GM19025 (cell line): ENCODE measurements at regions not wholly inside any gene's neighbourhood (a gene's known extent, or its start where the extent isn't known, plus 50 kb on each side); places are given as distances from the start of the nearest gene placed in this dataset.

Experiments used
- ATAC-seq: cut with Tn5 transposase; IDR thresholded peaks from one replicate; pipeline ENCODE4 v1.9.1; 2021; ENCODE audit warnings: mild to moderate bottlenecking, low read depth, moderate library complexity; ENCODE audit not compliant: unreplicated experiment

DNA sequence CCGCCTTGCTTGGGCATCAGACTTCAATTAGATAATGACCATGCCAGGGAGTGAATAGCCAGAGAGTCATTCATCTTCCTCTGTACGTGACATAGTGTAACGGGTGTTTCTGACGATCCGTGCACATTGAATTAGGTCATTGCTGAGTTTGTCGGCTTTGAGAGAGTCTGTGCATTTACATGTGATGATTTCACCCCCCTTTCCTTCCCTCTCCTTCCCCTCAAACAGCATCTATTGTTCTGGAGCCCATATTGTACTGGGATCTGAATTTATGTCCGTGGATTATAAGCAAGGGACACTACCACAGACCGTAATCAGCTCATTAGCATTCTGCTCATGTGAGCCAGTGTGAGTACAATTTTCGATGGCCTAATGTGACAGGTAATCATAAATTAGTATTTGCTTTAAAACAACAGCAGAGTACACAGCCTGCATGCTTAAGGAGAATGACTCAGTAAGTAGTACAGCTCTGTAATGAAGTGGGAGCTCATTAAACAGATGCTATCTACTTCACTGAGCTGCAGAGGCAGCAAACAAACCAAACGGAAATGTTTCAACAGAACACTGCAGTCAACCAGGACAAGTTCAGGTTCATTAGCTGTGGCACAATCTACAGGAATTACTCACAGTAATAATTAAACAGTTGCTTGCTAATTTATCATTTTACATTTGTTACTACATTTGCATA, 302.1 kb downstream of the CSNK1G3 start:
- ATAC-seq, result no peak

DNA sequence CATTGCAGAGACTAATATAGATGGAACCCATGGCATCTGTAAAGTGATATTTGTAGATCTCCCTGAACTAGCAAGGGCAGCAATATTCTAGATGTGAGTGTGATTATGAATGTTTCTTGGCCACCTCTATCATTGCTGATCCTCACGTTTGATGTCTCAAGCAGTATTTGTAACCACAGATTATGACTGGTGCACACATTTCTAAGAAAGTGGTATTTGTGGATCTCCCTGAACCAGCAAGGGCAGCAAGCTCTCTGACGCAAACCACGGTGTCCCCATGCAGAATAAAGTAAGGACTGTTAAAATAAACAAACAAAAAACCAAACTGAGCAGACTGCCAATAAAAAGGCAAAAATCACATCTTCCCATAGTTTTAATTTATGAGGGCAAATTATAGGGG, 301.3 kb downstream of the CSNK1G3 start:
- no peak for ATAC-seq

DNA sequence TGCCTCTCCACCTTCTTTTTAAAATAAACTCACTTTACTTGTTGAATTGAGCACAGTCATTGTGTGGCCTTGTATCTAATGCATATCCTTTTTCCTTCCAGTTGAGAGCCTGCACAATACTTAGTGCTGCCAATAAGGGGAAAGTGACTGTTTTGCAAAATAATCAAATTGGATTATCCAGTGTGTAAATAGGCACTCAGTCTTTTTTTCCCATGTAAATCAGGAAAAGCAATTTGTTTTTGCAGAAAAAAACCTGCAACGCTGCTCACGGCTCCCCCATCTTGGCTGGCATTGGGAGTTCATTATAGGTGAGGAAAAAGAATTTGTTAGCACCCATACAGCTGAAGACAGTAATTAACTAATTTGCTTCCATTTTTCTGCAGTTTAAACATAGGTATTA, 299.9 kb downstream of the CSNK1G3 start:
- ATAC-seq, result no peak

DNA sequence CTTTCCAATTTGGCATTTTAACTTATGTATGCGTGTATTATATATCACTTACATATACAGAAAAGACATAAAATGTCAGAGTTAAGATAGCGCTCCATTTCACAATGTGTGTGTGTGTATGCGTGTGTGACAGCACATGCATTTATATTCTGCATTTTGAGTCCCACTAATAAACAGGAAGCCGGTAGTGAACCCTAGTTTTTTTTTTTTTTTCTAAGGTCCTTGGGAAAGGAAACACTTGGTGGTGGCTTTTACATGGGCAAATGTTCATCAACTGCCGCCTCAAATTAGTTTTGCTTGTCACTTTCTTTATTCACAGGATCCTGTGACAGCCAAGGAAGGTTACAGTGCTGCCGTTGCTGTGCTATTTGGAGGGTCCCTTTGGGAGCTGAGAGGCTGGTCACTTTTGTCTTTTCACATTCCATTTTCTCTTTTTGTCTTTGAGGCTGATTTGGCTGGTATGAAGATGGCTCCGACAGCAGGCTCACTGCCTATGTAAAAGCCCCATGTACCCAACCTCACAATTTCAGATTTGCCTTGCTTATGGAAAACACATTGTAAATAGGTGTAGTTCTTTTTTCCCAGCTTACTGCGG, 298.9 kb downstream of the CSNK1G3 start:
- no peak for ATAC-seq

DNA sequence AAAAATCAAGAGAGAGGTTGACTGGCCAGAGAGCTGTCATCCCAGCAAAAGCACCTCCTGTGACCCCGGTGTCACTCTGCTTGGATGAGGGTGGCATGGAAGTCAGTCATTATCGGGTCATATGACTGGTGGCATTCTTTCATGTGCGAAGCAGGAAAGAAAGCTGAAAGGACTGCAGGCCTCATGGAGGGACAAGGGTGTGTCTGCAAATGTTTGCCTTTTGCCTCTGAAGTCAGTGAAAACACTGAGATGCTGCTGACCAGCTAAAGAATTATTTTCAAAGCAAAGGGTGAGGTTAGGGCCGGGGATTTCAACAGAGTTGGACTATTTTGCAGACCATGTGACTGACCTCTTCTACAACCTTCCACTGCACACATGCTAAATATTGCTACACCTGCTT, 298.3 kb downstream of the CSNK1G3 start:
- no peak for ATAC-seq

DNA sequence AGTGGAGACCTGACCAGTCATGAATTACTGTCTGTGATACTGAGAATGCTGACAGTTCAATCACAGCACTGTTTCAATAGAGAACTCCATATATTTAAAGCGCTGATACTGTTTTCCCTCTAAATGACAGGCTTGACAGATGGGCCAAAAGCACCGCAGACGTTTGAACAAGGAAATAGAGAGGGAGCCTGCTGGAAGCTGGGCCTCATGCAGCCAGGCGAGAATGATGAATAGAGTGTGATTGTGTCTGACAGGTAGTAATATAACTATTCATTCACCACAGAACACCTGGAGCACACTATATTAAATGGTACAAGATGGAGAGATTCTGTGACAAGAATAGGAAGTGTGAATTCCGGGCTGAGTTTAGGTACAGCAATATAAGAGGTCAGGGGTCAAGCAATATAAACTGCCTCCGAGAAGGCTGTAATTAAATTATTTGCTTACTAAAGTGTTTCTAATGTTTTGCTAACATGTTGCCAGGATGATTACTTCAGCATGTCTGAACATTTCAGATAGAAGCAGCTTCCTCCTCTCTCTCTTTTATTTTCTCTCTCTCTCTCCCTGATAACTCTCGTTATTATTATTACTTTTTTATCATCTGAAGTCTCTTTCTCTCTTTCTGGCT, 297.7 kb downstream of the CSNK1G3 start:
- no peak for ATAC-seq

DNA sequence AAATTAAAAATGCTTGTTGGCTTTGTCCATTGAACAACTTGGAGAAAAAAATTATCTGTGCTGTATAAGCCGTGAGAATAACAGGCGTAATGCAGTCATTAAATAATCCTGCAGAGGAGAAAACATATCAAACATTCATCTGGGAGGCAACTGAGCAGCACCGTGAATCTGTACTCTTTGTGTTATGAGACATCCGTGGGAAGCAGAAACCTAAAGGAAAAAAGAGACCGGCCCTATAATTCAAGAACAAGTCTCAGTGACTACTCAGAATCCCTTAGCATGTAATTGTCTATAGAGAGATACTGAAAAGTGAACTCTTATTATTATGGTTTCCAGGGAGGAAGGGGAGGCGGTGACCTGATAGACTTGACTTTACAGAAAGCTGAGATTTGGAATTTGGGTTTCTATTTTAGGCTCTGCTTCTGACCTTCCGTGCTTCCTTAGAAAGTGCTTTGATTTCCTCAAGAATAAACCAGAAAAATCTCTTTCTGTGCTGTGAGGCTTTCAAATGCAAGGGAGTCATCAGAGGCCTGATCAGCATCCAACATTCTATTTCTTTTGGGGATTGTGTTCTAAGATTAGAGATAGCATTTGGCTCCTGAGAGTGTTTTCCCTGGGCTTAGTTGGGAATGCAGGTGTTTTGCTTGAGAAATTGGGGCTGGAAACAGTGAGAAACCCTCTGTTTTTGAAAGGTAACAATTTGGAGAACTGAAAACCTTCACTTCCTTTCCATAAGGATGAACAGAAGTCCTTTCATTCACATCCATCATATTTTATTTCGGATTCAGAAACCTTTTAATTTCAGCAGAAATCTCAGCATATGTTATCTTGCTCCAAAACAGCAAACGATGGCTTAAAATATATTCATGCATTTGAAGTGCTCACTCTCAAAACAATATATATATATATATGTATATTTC, 296.7 kb downstream of the CSNK1G3 start:
- ATAC-seq, result no peak

DNA sequence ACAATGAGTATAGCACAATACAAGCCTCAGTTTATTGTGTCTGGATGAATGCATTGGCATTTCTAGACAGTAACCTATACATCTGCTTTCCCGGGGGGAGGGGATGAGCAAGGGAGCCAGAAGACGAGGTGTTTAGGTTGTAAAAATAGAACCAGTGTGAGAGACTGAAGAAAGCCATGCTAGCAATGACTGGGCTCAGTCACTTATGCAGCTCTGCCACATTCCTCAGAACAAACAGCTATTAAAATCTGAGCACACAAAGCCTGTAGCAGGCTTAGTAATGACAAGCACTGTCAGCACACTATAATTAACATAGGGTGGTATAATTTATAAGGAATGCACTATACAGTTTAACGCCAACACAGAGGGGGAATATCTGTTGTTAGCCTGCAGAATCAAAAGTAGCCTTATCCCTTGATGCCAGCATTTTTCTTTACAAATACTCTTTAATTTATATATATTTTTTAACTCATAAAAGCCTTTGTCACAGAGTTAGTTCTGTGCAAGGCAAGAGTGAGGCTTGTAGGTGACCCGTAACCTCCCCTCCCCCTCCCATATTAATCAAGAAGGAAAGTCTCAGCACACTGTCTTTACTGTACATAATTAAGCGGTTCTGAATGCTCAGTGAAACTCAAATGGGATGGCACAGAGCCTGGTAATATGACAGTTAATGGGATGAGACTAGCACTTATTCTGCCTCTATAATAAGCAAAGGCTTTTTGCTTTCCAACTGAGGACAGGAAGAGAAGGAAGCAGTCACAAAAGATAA, 295.4 kb downstream of the CSNK1G3 start:
- ATAC-seq, result no peak

DNA sequence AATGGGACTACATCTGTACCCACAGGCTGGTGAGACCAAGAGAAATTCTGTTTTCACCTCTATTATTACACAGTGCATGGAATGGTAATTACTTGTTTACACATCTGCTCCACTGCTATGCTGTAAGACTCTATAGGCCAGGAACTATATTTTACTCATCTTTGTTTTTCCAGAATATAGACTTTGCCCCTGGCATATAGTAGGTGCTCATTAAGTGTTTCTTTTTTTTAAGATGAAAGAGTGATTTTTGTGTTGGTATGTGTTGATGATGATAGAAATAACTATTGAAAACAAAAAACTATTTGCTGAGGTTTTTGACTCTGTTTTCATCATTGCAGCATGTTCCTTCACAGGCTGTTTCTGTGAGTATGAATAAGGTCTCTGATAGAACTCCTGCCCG, 294.7 kb downstream of the CSNK1G3 start:
- ATAC-seq, result no peak

DNA sequence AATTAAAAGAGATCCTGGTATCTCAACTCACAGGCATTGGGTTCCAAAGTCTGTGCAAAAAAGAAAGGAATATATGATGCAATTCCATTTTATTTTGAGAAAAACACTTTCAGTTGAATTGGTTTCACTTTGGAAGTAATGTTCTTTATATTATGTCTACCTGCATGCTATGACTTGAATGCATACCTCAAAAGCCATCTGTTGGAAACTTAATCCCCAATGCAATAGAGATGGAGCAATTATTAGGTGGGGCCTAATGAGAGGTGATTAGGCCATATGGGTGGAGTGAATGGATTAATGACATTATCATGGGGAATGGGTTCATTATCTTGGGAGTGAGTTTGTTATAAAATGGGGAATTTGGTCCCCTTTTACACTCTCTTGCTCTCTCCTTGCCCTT, 293.3 kb downstream of the CSNK1G3 start:
- ATAC-seq, result no peak

DNA sequence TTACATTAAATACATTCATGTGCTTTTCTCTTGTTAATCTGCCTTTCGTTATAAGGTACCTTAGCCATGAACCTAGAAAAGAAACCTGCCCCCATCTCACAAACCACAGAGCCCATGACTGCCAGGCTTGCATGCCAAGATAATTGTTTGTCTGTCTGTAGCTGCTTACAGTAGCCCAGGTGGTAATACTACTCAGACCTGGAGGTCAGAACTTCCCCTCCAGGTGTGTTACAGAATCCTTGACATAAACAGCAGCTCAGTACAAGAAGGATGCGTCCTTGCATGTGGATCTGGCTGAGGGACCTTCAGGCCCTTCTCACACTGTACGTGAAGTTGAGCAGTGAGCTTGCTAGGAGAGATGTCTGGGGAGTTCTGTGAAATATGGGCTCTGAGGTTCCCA, 291.4 kb downstream of the CSNK1G3 start:
- ATAC-seq, result no peak

DNA sequence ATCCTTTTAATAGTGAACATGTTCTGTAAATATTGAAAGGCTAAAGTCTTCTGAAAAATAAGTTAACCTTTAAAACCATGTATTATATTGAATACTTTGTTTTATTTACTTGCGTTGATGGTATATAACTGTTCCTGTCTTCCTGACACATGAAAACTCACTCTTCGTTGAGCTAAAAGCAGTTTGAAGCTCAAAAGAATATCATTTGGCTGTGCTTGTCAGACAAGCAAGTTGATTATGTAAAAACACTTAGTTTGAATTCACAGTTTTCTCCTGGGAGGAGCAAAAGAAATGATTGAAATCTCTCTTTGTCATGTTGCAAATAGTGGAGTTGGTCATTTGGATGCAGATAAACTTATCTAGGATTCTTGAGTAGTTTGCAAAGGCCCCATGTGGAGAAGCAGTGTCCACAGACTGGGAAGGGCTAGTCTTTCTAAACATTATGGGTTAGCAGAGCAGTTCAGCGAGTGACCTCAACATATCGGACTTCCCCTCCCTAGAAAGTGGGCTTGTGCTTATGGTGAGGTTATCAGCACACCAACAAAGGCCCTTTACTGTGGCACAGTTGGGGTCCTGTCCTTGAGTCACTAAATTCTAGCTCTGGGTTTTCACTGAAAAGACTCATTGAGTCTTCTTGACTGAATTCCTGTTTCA, 290.4 kb downstream of the CSNK1G3 start:
- ATAC-seq, result no peak

DNA sequence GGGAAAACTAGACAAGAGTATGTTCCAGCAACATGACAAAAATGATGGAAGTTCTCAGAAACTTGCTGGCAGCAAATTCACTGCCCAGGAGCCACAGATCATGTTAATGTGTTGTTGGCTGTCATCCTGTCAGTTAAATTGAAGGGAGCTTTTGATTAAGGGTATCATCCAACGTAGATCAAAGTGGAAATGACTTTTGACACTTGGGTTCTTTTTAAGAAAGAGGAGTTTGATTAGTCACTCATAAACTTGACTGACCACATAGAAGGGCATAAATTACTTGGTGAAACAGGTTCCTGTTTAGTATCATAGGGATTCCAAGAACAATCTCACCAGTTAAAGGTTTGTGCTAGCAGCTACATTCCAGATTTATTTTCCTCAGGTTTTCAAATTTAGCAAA, 288.7 kb downstream of the CSNK1G3 start:
- no peak for ATAC-seq

DNA sequence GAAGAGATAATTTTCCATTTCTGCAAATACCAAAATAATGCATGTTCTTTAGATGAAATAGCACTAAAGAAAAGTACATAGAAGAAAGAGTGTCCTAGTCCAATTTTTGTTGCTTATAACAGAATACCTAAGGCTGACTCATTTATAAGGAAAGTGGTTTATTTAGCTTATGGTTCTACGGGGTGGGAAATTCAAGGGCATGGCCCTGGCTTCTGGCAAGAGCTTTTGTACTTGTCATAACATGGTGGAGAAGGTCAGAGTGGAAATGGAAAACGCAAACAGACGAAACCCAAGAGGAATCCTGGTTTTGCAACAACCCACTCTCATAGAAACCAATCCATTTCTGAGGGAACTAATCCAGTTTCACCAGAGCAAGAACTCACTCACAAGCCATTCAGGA, 283.7 kb downstream of the CSNK1G3 start:
- no peak for ATAC-seq

DNA sequence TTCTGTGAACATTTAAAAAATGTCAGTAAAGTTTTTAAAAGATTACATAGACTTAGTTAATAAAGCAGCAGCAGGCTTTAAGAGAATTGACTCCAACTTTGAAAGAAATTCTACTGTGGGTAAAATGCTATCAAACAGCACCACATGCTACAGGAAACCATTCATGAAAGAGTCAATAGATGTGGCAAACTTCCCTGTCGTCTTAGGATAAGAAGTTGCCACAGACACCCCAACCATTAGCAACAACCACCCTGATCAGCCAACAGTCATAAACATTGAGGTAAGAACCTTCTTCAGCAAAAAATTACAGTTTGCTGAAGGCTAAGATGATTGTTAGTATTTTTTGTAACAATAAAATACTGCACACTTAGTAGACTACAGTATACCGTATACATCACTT, 278.2 kb downstream of the CSNK1G3 start:
- ATAC-seq, result no peak

DNA sequence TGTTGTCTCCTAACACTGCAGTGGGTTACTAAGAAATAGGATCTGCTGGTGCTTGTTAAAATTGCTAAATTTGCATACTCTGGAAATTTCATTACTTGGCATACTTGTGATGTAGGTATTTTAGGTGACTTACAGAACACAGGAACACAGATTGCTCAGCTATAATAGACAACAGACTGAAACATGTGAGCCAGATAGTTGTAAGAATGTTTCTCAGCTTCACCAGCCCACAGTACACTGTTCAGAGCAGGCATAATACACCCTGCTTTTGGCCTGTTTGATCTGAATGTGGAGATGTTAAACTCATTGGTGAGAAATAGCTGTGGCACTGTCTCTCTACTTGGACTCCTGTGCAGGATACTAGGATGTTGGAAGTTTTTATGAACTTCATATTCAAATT, 275.7 kb downstream of the CSNK1G3 start:
- ATAC-seq, result no peak

DNA sequence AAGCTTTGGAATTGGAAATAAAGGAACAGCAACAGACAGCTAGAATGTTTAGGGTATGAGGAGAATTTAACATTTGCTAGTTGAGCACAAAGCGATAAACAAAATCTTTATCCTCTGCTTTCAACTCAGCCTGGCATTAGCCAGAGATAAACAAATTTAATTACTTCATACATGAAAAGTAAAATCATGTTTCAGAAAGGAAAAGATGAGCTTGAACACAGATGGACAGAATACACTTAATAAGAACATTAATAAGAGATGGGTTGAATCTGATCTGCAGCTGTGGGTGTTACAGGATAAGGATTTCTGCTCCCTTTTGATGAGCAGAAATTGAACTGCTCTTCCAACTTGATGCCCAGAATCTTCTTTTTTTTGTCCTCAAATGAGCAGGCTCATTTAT, 275.2 kb downstream of the CSNK1G3 start:
- ATAC-seq, result no peak

DNA sequence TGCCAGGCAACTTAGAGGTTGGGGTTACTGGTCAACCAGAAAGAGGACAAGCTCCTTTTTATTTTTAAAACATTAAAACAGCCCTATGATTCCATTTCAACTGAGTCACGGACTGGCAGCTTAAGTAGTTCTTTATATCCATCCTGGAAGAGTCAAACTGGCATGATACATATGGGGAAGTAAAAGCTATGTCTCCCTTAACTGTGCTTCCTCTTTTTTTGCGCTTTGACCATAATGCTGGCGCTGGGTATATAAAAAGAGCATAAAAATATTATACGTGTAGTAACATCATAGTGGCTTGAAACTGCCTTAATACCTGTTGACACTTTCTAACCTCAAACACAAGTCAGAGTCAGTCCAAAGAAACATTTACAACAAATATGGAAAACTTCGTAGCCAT, 274.4 kb downstream of the CSNK1G3 start:
- no peak for ATAC-seq

DNA sequence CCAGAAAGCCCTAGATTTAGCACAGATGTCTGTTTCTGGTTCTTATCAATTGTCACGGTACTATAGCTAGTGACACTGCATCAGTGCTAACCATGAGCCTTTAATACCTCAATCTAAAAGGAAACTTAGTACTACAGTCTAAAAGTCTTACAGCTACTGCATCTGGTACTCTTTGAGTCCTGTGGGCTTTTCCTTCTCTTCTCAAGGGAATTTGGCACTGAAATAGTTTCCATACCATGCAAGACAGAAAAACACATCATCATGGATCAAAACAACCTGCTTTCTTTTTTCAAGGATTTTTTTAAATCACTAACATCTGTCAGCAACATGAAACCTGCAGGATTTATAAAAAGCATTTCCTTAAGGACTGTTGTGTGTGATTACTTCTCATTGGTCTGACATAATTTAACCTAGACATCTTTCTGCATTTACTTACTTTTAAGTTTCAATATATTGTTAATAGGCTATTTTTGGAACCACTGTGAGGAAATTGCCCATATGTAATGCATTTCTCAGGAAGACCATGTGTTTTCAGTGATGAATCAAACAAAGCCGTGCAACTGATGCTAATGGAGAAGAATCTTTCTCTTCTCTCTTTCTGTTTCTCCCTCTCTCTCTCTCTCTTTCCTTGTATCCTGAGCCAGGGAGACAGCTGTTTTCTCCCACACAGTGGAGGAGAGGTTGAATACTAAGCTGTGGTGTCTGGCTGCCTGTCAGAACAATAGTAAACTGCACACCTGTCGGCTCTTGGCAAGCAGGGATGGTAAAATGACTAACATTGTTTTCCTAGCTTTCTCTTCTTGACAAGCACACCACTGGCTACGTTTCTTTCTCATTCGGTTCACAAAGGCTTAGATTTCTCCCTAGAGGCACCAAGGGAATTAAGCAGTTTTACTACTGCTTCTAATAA, 273.4 kb downstream of the CSNK1G3 start:
- ATAC-seq, result no peak
